ENCODE measurements at regions not wholly inside any gene's neighbourhood (a gene's known extent, or its start where the extent isn't known, plus 50 kb on each side); places are given as distances from the start of the nearest gene placed in this dataset.

- DNase-seq, result no peak
These were observed 1304.9 kb downstream of the TMEM121 start for GRCh38 chr14:106831322-106831720.

GRCh38 chr14:106837870-106838269, 1311.5 kb downstream of the TMEM121 start:
- DNase-seq, result no peak

GRCh38 chr14:106838991-106839769, 1312.8 kb downstream of the TMEM121 start:
- DNase-seq, result no peak

- no peak for DNase-seq
These were observed 1313.9 kb downstream of the TMEM121 start for GRCh38 chr14:106840258-106840657.

GRCh38 chr14:106840991-106841390, 1314.6 kb downstream of the TMEM121 start:
- no peak for DNase-seq

GRCh38 chr14:106841701-106842100, 1315.3 kb downstream of the TMEM121 start:
- no peak for DNase-seq

- no peak for DNase-seq
These were observed 1316.3 kb downstream of the TMEM121 start for GRCh38 chr14:106842687-106843086.

- no peak for DNase-seq
These were observed 1317.0 kb downstream of the TMEM121 start for GRCh38 chr14:106843386-106843785.

GRCh38 chr14:106843951-106844483, 1317.6 kb downstream of the TMEM121 start:
- no peak for DNase-seq

- DNase-seq, result no peak
These were observed 1318.4 kb downstream of the TMEM121 start for GRCh38 chr14:106844608-106845285.

GRCh38 chr14:106845286-106846087, 1319.1 kb downstream of the TMEM121 start:
- no peak for DNase-seq

- no peak for DNase-seq
These were observed 1319.8 kb downstream of the TMEM121 start for GRCh38 chr14:106846218-106846617.

GRCh38 chr14:106848330-106849121, 1322.1 kb downstream of the TMEM121 start:
- no peak for DNase-seq

GRCh38 chr14:106850913-106851825, 1324.8 kb downstream of the TMEM121 start:
- DNase-seq, result no peak

- DNase-seq, result no peak
These were observed 1346.4 kb downstream of the TMEM121 start for GRCh38 chr14:106872611-106873446.

GRCh38 chr14:106874350-106874749, 1348.0 kb downstream of the TMEM121 start:
- DNase-seq, result no peak

GRCh38 chr14:106875503-106875902, 1349.1 kb downstream of the TMEM121 start:
- no peak for DNase-seq

GRCh38 chr14:106876711-106877110, 1350.3 kb downstream of the TMEM121 start:
- DNase-seq, result no peak

GRCh38 chr14:106877517-106877916, 1351.1 kb downstream of the TMEM121 start:
- DNase-seq, result no peak

GRCh38 chr14:106879241-106879640, 1352.9 kb downstream of the TMEM121 start:
- peak; percentile 18 for DNase-seq
